GM13977 (cell line): ENCODE measurements at regions not wholly inside any gene's neighbourhood (a gene's known extent, or its start where the extent isn't known, plus 50 kb on each side); places are given as distances from the start of the nearest gene placed in this dataset.

Experiments used
- DNase-seq: peaks from one replicate; pipeline ENCODE4 v3.0.0; 2012; ENCODE audit warnings: low spot score
- CTCF ChIP-seq: IDR thresholded peaks from 2 replicates; pipeline ENCODE4 v1.5.1; 2012; ENCODE audit warnings: mild to moderate bottlenecking, control low read depth; ENCODE audit not compliant: insufficient read depth; ENCODE audit errors: extremely low read depth, missing control alignments
- in situ Hi-C: fragments of 300-500 bp; cut with MboI; formaldehyde crosslinking; loops from one replicate; pipeline ENCODE4 v1.12.0; 2022; ENCODE audit warnings: low sequenced_read_pairs, low pct_unique_long_range_greater_than_20kb, mixed read lengths, inconsistent platforms; ENCODE audit not compliant: unreplicated experiment

DNA sequence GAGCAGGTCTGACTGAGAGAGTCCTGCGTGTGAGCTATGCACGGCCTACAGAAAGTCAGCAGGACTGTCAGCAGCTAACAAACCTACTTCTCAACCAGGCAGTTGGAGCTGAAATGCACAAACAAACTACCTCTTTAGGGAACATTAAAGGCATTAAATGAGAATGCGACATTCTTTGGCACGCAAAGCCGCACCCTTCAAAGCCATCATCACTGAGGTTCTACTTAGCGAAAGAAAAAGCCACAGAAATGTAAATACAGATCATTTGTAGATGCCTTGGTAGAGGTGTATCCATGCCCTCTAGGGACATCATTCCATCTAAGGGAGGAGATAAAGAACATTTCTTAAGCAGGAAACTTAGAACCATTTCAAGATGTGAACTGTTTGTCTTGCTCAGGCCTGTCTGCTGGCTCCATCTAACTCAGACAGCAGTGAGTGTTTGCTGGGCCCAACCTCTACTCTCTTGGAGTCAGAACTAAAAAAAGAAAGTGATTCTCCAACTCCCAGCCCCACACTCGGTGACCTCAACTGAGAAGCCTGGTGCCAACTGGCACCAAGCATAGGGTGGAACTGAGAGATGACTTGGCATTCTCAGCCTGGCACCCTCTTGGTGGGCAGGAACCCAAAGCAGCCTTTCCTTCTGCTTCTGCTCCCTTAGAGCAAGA is 63.5 kb upstream of the MBIP start:
- TF ChIP-seq CTCF = no peak
- no peak for DNase-seq
- in situ Hi-C loops = no loop called here

DNA sequence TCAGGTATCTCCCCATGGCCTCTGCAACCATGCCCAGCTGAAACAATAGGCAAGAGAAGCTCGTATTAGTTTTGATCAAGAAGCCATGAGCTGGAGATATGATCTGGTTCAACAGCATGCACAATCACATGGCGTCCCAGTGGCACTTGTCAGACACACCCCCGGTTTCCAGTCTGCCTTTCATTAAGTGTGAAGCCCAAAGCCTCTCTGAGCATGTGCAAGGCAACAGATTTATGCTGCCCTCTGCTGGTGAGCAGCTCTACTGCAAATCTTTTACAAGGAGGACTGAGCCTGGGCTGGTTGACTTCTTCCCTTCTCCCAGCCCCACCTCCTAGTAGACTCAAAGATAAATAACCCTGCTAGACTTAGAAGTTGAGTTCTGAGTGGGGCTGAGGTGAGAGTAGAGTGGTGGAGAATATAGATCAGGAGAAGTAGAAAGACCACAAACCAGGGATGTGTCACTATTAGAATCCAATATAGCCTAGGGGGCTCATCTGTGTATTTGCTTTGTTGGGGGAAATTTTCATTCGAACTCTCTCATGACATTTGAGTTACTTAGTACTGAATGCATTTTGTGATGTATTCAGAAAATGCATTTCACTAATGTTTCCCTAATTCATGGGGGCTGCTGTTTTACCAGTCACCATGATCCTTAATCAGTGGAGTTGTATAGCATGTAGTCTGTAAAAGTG is 53.7 kb upstream of the MBIP start:
- in situ Hi-C loops = loop anchor here (25.0 kb wide), 1 partner anchor 312 kb away; no protein-coding TSS in a partner anchor
- peak; percentile 91 for TF ChIP-seq CTCF
- DNase-seq = peak; percentile 43
